Endodermal cell (in vitro differentiated cells): ENCODE measurements at regions not wholly inside any gene's neighbourhood (a gene's known extent, or its start where the extent isn't known, plus 50 kb on each side); places are given as distances from the start of the nearest gene placed in this dataset.

Source experiments
- DNase-seq: peaks from one replicate; pipeline ENCODE4 v3.0.0-alpha.2; 2017
- H3K27ac ChIP-seq: 2 replicates; pipeline ENCODE4 v1.5.1; 2013; ENCODE audit warnings: mild to moderate bottlenecking, low read depth, low read length, moderate library complexity
- H3K27me3 ChIP-seq: 2 replicates; pipeline ENCODE4 v1.6.1; 2013; ENCODE audit warnings: mild to moderate bottlenecking, low read length, moderate library complexity; ENCODE audit not compliant: insufficient read depth, control insufficient read depth, poor library complexity, severe bottlenecking
- H3K36me3 ChIP-seq: 2 replicates; pipeline ENCODE4 v1.7.0; 2013; ENCODE audit warnings: mild to moderate bottlenecking, low read length, moderate library complexity; ENCODE audit not compliant: control insufficient read depth, insufficient read depth
- H3K4me1 ChIP-seq: one replicate; pipeline ENCODE4 v1.7.0; 2013; ENCODE audit warnings: low read length; ENCODE audit not compliant: control insufficient read depth, insufficient read depth
- H3K4me3 ChIP-seq: 2 replicates; pipeline ENCODE4 v1.5.1; 2013; ENCODE audit warnings: mild to moderate bottlenecking, low read length, moderate library complexity
- H3K9ac ChIP-seq: 2 replicates; pipeline ENCODE4 v1.6.1; 2013; ENCODE audit warnings: mild to moderate bottlenecking, low read length, moderate library complexity; ENCODE audit not compliant: poor library complexity, severe bottlenecking; ENCODE audit errors: extremely low read depth
- H3K9me3 ChIP-seq: 2 replicates; pipeline ENCODE4 v1.6.1; 2013; ENCODE audit warnings: mild to moderate bottlenecking, low read length, moderate library complexity; ENCODE audit not compliant: control insufficient read depth
- H3K27ac Mint-ChIP-seq: 2 replicates; pipeline ENCODE4 v1.8.0; 2020; ENCODE audit warnings: mixed read lengths
- H3K27me3 Mint-ChIP-seq: 2 replicates; pipeline ENCODE4 v1.8.0; 2021; ENCODE audit warnings: mild to moderate bottlenecking, mixed read lengths; ENCODE audit not compliant: insufficient read depth
- H3K36me3 Mint-ChIP-seq: 2 replicates; pipeline ENCODE4 v1.8.0; 2020; ENCODE audit warnings: low read depth, mixed read lengths
- H3K4me1 Mint-ChIP-seq: 2 replicates; pipeline ENCODE4 v1.8.0; 2020; ENCODE audit warnings: mixed read lengths
- H3K4me3 Mint-ChIP-seq: 2 replicates; pipeline ENCODE4 v1.8.0; 2020; ENCODE audit warnings: mild to moderate bottlenecking, moderate library complexity, mixed read lengths
- H3K9me3 Mint-ChIP-seq: 2 replicates; pipeline ENCODE4 v1.8.0; 2020; ENCODE audit warnings: mild to moderate bottlenecking, mixed read lengths
- WGBS, 2 experiments: methylation state at CpG; one replicate each; pipeline versions ENCODE4 v1.1.5 to v1.1.7; 2013; ENCODE audit warnings: missing lambda C conversion rate in 2 of 2, mixed read lengths in 1 of 2; ENCODE audit not compliant: insufficient coverage in 1 of 2, insufficient read length in 1 of 2; 5-methylcytosine and 5-hydroxymethylcytosine counted together
- TF ChIP-seq, protein P1 (sequence below): fragments of 200-600 bp; sonication (generic); conservative IDR thresholded peaks from 2 replicates; pipeline ENCODE4 v1.5.0; 2021; ENCODE audit warnings: antibody characterized with exemption, mild to moderate bottlenecking

DNA sequence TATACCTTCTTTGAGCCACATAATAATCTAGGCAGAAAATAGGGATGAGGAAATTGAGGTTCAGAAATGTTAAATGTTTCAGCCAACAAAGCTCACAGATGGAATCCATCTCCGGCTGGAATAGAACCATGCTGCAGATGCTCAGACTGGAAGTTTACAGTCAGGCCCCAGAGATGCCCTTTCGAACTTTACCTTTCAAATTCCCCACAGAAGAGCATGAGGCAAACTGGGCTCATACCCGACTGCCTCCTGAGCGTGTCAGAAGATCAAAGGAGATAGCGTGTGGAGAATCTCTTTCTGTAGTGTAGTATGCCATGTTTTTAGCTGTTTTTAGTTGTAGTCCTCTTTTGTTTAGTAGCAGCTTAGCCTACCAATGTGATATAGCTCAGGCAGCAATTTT lies 72.0 kb upstream of the DAP start:
- H3K4me1 ChIP-seq, result no peaks in the 10 kb centered on the region
- no peak overlapping the region for H3K4me3 ChIP-seq
- no peaks in the 10 kb centered on the region for H3K36me3 Mint-ChIP-seq
- no peak overlapping the region for H3K9ac ChIP-seq
- no peaks in the 10 kb centered on the region for H3K9me3 Mint-ChIP-seq
- no peaks in the 10 kb centered on the region for H3K36me3 ChIP-seq
- 74 to 85% methylated on average over 4 to 5 of the region's 5 CpGs for WGBS, 2 experiments
- no peaks in the 10 kb centered on the region for H3K27me3 ChIP-seq
- no peak overlapping the region for H3K4me3 Mint-ChIP-seq
- H3K27ac ChIP-seq, result no peak overlapping the region
- peaks cover 5% of the 10 kb centered on the region for H3K4me1 Mint-ChIP-seq
- no peak for DNase-seq
- H3K27ac Mint-ChIP-seq, result no peak overlapping the region
- H3K9me3 ChIP-seq, result no peaks in the 10 kb centered on the region
- TF ChIP-seq, protein P1, sequence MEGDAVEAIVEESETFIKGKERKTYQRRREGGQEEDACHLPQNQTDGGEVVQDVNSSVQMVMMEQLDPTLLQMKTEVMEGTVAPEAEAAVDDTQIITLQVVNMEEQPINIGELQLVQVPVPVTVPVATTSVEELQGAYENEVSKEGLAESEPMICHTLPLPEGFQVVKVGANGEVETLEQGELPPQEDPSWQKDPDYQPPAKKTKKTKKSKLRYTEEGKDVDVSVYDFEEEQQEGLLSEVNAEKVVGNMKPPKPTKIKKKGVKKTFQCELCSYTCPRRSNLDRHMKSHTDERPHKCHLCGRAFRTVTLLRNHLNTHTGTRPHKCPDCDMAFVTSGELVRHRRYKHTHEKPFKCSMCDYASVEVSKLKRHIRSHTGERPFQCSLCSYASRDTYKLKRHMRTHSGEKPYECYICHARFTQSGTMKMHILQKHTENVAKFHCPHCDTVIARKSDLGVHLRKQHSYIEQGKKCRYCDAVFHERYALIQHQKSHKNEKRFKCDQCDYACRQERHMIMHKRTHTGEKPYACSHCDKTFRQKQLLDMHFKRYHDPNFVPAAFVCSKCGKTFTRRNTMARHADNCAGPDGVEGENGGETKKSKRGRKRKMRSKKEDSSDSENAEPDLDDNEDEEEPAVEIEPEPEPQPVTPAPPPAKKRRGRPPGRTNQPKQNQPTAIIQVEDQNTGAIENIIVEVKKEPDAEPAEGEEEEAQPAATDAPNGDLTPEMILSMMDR, result no peak
- no peaks in the 10 kb centered on the region for H3K27me3 Mint-ChIP-seq

DNA sequence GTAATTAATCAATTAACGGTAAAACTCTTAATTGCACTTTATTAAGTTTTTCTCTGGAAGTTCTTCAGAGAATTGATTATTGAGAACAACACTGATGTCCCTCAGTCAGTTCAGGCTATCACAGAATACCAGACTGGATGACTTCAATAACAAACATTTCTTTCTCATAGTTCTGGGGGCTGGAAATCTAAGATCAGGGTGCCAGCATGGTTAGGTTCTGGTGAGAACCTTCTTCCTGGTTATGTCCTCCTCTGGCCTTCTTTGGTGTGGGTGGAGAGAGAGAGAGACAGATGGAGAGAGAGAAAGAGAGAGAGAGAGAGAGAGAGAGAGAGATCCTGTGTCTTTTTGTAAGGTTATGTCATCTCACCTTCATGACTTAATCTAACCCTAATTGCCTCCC lies 71.4 kb upstream of the DAP start:
- WGBS, 2 experiments, result 80 to 100% methylated on average over 1 of the region's 1 CpG
- Histone ChIP-seq H3K9me3 (no peaks in the 10 kb centered on the region), H3K4me3 (no peak overlapping the region), H3K4me1 (no peaks in the 10 kb centered on the region), H3K27me3 (no peaks in the 10 kb centered on the region), H3K27ac (no peak overlapping the region), H3K9ac (no peak overlapping the region), H3K36me3 (no peaks in the 10 kb centered on the region)
- Mint-ChIP-seq H3K9me3 (no peaks in the 10 kb centered on the region), H3K27me3 (no peaks in the 10 kb centered on the region), H3K36me3 (no peaks in the 10 kb centered on the region), H3K27ac (no peak overlapping the region), H3K4me1 (peaks cover 5% of the 10 kb centered on the region), H3K4me3 (no peak overlapping the region)
- TF ChIP-seq, protein P1, result no peak
- DNase-seq, result no peak

DNA sequence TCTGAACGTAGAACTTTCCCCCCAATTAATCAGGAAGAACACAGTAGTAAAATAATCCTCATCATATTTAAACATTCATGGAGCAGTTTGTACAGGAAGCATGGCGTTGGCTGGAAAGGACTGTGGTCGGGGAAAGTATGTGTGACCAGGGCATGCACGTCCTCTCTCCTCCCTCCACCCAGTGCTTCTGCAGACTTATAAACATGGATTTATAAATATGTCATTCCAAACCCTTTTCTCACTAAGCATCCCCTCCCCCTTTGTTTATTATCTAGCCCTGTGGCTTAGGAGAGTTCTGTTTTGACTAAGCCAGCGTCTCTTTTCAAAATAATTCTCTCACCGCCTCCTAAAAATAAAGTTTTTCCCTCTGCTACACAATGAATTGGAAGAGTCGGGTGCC lies 70.4 kb upstream of the DAP start:
- no peak overlapping the region for H3K9ac ChIP-seq
- no peaks in the 10 kb centered on the region for H3K4me1 ChIP-seq
- H3K27ac ChIP-seq, result no peak overlapping the region
- no peaks in the 10 kb centered on the region for H3K27me3 ChIP-seq
- 95 to 100% methylated on average over 1 to 7 of the region's 7 CpGs for WGBS, 2 experiments
- H3K4me3 Mint-ChIP-seq, result no peak overlapping the region
- H3K9me3 Mint-ChIP-seq, result no peaks in the 10 kb centered on the region
- no peaks in the 10 kb centered on the region for H3K9me3 ChIP-seq
- TF ChIP-seq, protein P1, result no peak
- no peak overlapping the region for H3K27ac Mint-ChIP-seq
- no peaks in the 10 kb centered on the region for H3K36me3 ChIP-seq
- H3K27me3 Mint-ChIP-seq, result no peaks in the 10 kb centered on the region
- no peak overlapping the region for H3K4me3 ChIP-seq
- no peaks in the 10 kb centered on the region for H3K36me3 Mint-ChIP-seq
- peaks cover 5% of the 10 kb centered on the region for H3K4me1 Mint-ChIP-seq
- no peak for DNase-seq
